ENCODE measurements at regions not wholly inside any gene's neighbourhood (a gene's known extent, or its start where the extent isn't known, plus 50 kb on each side); places are given as distances from the start of the nearest gene placed in this dataset.

DNA sequence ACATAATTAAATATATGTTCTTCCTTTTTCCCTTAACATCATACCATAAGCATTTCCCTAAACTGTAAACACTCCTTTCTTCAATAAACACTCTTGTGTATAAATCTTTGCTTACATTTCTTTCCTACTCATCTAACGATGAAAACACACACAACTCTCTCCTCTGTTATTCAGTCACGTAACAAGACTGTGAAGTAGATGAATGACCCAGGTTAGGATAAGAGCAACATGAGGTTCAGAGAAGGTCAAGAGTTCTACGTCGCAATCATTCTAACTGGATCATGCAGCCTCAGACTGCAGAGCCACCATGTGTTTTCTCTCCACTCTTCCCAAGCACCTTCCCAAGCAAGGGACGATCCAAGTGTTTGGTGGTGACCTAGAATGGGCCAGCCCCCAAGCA lies 70.5 kb upstream of the SPTLC1 start:
- no peak for DNase-seq (ENCODE audit: low read depth)

DNA sequence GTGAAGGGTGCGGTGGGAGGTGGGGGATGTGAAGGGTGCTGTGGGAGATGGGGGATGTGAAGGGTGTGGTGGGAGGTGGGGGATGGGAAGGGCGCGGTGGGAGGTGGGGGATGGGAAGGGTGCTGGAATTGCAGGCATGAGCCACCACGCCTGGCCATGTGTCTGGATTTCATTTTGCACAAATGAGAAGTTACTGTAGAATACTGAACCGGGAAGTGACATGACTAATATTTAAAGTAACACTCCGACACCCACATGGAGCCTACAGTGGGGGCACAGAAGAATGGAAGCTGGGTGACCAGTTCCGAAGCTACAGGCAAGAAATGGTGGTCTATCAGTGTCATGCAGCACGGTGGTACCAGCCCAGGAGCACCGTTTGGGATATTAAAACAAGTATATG lies 69.9 kb upstream of the SPTLC1 start:
- no peak for DNase-seq (ENCODE audit: low read depth)

DNA sequence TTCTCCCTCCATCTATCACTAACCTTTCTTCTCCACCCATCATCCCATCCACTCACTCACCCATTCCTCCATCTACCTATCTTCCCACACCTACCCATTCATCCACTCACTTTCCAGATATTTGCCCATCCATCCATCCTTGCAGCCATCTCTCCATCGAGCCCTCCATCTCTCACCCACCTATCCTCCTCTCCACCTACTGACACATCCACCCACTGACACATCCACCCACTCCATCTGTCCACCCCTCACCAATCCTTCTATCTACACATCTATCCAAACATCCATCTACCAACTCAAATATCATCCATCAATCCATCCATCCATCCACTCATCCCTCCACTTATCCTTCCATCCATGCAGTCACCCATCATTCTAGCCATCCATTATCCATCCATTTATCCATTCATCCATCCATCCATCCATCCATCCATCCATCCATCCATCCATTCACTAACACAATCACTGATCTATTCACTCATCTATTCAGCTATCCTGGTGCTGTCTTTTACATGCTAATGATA lies 68.9 kb upstream of the SPTLC1 start:
- DNase-seq (ENCODE audit: low read depth) = no peak

DNA sequence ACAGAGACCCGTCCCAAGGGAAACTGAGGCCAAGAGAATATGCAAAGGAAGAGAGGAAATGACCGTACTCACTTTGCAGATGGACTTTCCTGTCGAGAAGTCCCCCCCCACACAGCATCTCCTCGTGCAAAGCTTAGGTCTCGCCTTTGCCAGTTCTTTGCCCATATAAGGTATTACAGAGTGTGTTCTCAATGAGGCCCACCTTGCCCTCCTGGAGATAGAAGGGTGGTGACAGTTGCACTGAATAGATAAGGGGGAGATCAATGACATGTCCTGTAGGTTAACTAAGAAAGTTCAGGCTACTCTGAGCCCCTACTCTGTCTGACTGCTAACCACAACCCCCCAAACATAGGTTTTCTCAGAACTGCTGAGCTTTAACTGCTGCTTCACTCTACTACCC lies 68.2 kb upstream of the SPTLC1 start:
- DNase-seq (ENCODE audit: low read depth) = no peak

DNA sequence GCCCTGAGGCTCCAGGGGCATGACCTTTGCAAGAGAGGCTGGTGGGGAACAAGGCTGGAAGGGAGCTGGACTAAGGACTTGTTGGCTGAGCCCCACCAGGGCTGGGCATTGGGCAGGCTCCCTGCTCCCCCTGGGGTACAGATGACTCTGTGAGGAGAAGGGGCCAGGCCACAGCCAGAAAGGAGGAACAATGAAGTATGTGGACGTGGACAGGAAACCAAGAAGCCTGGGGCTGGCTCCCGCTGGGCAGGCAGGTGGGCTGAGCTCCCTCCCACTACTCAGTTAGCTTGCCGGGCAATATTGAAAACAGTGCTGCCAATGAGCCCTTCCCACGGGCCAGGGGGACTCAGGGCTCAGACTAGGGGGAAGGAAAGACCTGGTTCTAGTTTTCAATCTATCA lies 66.1 kb upstream of the SPTLC1 start:
- no peak for DNase-seq (ENCODE audit: low read depth)

DNA sequence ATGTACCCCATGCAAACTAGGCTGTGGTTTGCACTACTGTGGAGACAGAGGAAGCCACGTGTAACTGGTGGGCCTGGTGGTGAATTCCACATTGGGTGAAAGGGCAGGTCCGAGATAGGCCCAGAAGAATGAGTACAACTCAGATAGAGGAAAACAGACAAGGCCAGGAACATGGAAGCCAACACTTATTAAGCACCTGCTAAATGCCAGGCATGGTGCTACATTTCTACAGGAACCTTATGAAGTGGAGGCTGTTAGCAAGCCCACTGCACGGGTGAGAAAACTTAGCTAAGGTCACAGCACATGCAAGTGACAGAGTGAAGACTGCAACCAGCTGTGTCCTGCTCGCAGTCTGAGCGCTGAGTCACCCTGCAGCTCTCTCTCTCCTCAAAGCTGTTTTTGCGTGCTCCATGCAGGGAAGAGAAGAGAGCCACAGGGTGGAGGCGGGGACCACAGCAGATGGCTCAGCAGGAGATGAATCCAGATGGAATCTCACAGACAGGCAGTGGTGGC lies 65.5 kb upstream of the SPTLC1 start:
- DNase-seq (ENCODE audit: low read depth) = peak; percentile 47

DNA sequence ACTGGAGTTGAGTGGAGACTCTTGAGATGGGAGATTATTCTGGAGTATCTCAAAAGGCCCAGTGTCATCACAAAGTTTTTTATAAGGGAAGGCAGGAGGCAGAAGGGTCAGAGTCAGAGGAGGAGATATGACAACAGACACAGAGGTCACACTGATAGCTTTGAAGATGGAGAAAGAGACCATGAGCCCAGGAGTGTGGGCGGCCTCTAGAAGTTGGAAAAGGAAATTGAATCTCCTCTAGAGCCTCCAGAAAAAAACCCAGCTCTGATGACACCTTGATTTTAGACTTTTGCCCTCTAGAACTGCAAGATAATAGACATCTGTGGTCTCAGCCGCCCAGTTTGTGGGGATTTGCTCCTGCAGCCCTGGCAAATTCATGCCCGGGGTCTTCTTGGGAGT lies 64.8 kb upstream of the SPTLC1 start:
- DNase-seq (ENCODE audit: low read depth) = no peak

DNA sequence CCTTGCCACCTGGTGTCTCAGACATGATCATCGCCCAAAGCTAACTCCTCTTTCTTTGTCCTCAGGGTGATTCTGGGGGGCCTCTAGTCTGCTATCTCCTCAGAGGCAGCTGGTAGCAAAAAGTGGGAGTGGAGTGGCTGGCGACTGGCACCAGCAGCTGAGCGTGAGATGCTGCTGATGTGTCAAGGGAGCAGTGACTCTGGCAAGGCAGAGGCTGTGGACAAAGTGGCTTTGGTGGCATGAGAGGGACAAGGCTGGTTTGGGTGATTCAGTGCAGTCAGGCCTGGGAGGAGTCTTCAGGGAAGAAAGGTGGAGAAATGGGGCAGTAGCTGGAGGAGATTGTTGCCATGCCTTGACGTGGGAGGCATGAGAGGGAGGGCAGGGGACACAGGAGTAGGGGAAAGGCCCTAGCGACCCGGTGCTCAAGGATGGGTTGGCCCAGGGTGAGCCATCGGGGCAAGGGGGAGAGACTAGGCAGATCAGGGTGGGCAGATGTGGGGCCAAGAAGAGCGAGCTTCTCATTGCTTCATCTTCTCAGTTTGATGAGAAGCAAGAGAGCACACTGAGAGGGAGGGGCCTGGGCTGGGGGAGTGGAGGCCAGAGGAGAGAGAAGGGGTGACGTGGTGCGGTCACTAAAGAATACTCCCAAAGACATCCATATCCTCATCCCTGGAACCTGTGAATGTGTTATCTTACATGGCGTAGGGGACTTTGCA lies 64.2 kb upstream of the SPTLC1 start:
- DNase-seq (ENCODE audit: low read depth) = no peak

DNA sequence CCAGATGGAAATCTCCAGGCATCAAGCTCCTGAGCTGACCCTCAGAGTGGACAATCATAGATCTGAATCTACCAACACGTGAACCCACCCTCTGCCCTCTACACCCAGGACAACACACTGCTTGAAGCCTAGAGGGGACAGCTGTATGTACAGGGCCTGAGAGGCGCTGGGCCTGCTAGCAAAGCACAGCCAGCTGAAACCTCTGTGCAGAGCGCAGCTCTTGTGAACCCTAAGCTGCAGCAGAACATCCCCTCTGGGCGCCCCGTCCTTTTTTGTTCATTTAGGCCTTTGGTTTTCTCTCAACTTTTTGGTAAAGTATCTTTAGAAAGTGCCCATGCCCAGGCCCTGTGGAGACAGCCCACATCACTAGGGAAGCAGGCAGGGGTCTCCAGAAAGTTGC lies 62.4 kb upstream of the SPTLC1 start:
- no peak for DNase-seq (ENCODE audit: low read depth)

DNA sequence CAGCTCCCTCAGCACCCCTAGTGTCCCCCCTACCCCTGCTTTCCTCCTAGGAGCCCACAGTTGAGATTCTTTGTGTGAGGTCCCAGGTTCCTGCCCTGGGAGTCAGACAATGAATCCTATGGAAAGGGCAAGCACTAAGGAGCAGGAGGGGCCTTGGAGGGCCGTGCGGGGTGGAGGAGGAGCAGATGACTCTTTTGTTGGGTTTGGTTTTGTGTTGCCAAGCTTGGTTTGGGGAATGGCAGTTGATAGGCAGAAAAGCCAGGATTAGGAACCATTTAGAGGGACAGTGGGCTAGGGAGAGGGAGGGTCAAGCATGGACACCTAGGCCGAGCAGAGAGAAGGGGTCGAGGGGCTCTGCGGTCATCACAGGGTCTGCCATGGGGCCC lies 61.6 kb upstream of the SPTLC1 start:
- DNase-seq (ENCODE audit: low read depth) = no peak

DNA sequence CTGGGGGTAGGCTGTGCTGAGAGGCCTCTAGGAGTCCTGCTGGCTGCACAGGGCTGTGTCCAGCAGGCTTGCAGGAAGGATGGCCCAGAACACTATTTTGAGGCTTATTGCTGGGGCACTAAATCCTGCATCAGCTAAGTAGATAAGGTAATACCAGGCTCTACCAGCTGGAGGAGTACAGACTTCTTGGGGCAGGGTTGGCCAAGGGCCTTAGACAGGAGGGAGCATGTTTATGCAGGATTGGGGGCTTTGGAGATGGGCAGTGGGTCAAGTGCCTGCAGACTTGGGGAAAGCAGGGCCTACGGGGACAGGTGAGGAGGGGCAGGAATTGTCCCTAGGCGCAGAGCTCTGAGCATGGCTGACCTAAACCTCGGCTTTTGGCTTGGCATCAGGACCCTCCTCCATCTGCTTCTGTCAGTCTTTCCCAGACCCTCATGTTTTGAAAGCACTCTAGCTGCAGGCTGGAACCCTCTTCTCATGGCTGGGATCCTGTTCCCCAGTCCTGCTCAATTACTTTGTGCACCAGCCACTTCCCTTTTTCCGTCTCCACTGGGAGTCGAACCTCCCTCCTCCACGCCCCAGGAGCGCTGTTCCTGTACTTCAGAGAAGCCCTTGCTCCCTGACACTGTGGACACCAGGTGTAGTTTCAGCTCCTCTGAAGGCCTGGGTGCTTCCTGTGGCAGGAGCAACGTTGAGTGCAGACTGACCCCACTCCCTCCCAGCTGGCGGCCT lies 61.0 kb upstream of the SPTLC1 start:
- DNase-seq (ENCODE audit: low read depth) = no peak

DNA sequence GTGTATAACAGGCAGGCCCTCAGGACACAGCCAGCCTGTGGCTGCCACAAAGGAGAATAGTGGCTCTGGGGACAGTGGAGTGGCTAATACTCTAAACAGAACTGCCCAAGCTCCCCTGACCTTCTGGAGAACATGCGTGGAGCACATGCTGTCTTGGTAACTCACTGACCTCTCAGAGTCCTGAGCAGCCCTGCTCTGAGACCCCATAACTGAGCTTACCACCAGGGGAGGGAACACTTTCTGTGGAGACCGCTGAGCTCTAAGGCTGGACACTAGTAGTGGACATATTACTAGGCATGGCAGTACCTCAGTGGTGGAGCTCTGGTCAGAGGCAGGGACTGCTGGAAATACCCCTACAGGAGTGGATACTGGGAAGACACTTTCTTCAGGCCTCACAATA lies 60.2 kb upstream of the SPTLC1 start:
- no peak for DNase-seq (ENCODE audit: low read depth)

DNA sequence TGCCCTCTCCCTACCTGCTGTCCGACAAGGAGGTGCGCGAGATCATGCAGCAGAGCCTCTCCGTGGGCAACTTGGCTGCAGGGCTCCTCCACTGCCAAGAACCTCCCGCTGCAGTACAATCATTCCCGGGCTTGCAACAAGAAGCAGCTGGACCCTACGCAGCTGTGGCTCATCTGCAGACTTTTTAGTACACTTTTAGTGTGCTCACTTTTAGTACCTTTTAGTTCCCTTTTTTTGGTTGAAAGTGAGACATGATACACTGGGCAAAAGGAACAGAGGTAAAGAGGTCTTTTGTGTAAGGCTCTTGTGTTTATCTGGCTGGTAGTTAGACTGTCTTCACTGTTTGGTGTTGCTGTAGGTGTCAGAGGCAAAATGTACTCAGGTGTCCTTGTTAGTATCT lies 58.1 kb upstream of the SPTLC1 start:
- DNase-seq (ENCODE audit: low read depth) = no peak

DNA sequence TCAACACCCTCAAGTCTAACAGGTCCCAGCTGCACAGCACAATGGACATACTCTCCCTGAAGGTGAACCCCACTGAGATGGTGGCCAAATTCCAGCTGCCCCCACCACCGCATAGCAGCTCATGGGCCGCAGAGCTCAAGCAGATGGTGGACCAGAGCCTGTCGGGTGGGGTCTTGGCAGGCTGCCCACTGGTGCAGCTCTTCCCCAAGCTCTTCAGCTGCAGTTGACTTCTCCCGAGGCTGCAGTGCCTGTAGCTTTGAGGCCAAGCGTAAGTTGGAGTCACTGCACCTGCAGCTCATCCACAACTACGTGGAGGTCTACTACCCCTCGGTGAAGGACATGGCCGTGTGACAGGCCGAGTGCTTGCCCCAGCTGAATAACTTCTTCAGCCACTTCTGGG lies 56.6 kb upstream of the SPTLC1 start:
- no peak for DNase-seq (ENCODE audit: low read depth)

DNA sequence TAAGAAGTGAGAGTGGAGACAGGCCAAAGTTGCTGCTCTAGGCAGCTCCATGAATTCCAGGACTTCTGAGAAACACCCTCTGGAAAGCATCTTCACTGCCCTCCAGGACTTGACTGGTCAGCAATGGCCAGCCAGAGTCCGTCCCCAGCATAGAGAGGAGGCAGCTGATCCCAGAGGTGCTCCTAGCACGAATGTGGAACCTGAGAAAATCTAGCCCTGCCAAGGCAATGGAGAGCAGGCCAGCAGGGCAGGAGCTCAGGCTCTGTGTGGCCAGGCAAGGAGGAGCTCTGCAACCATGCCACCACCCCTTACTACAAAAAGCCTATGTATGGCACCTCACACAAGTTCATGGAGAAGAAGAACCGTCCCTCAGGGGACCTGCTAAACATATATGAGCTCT lies 56.1 kb upstream of the SPTLC1 start:
- DNase-seq (ENCODE audit: low read depth) = no peak

DNA sequence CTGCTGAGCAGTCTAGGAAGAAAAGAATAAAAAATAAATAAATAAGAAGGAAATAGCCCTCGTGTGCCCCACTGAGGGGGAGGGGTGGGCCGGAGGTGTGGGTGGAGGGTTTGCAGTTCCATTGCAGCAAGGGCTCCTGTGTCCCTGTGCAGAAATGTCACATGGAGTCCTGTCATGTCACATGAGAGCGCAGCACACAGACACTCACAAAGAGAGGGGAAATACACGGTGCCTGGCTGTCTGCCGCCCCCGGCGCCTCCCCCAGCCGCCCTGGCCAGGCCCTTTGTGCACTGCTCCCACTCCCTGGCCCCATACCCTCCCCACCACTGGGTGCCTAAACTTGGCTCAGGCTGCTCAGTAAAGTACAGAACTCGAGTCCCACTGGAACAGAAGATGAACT lies 55.6 kb upstream of the SPTLC1 start:
- no peak for DNase-seq (ENCODE audit: low read depth)

DNA sequence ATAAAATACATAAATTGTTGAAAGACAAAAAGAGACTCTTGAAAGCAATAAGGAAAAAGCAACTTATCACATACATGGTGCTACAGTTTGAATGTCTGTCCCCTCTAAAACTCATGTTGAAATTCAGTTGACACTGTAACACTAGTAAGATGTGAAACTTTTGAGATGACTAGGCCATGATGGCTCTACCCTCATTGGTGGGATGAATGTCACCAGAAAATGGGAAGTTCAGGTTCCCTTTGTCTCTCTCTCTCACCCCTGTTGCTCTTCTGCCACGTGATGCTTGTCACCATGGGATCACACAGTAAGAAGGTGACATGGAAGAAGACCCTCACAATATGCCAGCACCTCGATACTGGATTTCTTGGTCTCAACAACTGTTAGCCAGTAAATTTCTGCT lies 50.3 kb upstream of the SPTLC1 start:
- DNase-seq (ENCODE audit: low read depth) = no peak
